H1 (cell line): ENCODE measurements at regions not wholly inside any gene's neighbourhood (a gene's known extent, or its start where the extent isn't known, plus 50 kb on each side); places are given as distances from the start of the nearest gene placed in this dataset.

ENCODE experiments used
- CTCF ChIA-PET: fragments of 300-600 bp; sonication (Branson Sonifier 250); formaldehyde crosslinking; loops from one replicate; lab custom pipeline; 2021; ENCODE audit not compliant: partially characterized antibody; lab: Charles Lee
- POLR2A ChIA-PET: fragments of 300-600 bp; sonication (Branson Sonifier 250); formaldehyde crosslinking; loops from one replicate; lab custom pipeline; 2021; ENCODE audit warnings: inconsistent platforms; ENCODE audit not compliant: partially characterized antibody; lab: Charles Lee
- DNase-seq, 2 experiments: peaks; one replicate each; pipeline versions ENCODE4 v3.0.0 to v3.0.0-alpha.2; 2010 to 2022; ENCODE audit warnings: low spot score in 2 of 2, low read depth in 1 of 2, mixed read lengths in 1 of 2
- FAIRE-seq: peaks from 2 replicates; lab custom pipeline; 2011; peaks lifted over from hg19 to GRCh38; lab: Jason Lieb, UNC
- H2AFZ ChIP-seq: 2 replicates; pipeline ENCODE4 v1.8.1; 2012; ENCODE audit warnings: low read length, inconsistent platforms
- H2AK5ac ChIP-seq: 2 replicates; pipeline ENCODE4 v1.6.1; 2013; ENCODE audit warnings: low read depth, low read length
- H2BK120ac ChIP-seq: replicated peaks from 2 replicates; pipeline ENCODE3; 2013; ENCODE audit warnings: low read depth, low read length, inconsistent platforms
- H2BK12ac ChIP-seq: 2 replicates; pipeline ENCODE4 v1.6.1; 2013; ENCODE audit warnings: low read depth, low read length
- H2BK15ac ChIP-seq: 2 replicates; pipeline ENCODE4 v1.6.1; 2013; ENCODE audit warnings: low read length
- H2BK20ac ChIP-seq: 2 replicates; pipeline ENCODE4 v1.6.1; 2013; ENCODE audit warnings: low read length
- H2BK5ac ChIP-seq: 2 replicates; pipeline ENCODE4 v1.6.1; 2013; ENCODE audit warnings: low read depth, low read length
- H3K14ac ChIP-seq: 2 replicates; pipeline ENCODE4 v1.6.1; 2013; ENCODE audit warnings: inconsistent platforms; ENCODE audit not compliant: insufficient read length
- H3K18ac ChIP-seq: 2 replicates; pipeline ENCODE4 v1.6.1; 2013; ENCODE audit warnings: low read length; ENCODE audit errors: extremely low read depth
- H3K23ac ChIP-seq: 2 replicates; pipeline ENCODE4 v1.6.1; 2013; ENCODE audit warnings: inconsistent platforms; ENCODE audit not compliant: insufficient read length
- H3K23me2 ChIP-seq: 2 replicates; pipeline ENCODE4 v1.6.1; 2013; ENCODE audit warnings: low read depth, low read length
- H3K27ac ChIP-seq: 2 replicates; pipeline ENCODE4 v1.6.1; 2011; ENCODE audit warnings: low read depth, low read length, inconsistent platforms
- H3K27me3 ChIP-seq, 4 experiments: replicated peaks in 1 of 4; 1 replicate in 1 of 4; 2 replicates in 3 of 4; pipeline versions ENCODE4 v1.6.1 to v1.8.1; 2011 to 2013; ENCODE audit warnings: low read length in 3 of 4, mild to moderate bottlenecking in 3 of 4, inconsistent platforms in 2 of 4, mixed read lengths in 2 of 4, moderate library complexity in 1 of 4; ENCODE audit not compliant: control insufficient read depth in 3 of 4, insufficient read depth in 3 of 4; ENCODE audit errors: extremely low read depth in 1 of 4
- H3K36me3 ChIP-seq, 4 experiments: 2 replicates each; pipeline versions ENCODE4 v1.6.1 to v1.8.1; 2011 to 2013; ENCODE audit warnings: mild to moderate bottlenecking in 4 of 4, low read length in 3 of 4, moderate library complexity in 2 of 4, control low read depth in 1 of 4, inconsistent platforms in 1 of 4; ENCODE audit not compliant: insufficient read depth in 4 of 4, control insufficient read depth in 2 of 4
- H3K4ac ChIP-seq: replicated peaks from 2 replicates; pipeline ENCODE3; 2013; ENCODE audit warnings: low read length, low read depth, mixed read lengths, inconsistent platforms; ENCODE audit not compliant: insufficient read length
- H3K4me1 ChIP-seq, 4 experiments: replicated peaks in 1 of 4; 1 replicate in 1 of 4; 2 replicates in 3 of 4; pipeline versions ENCODE4 v1.6.1 to v1.8.1; 2011 to 2013; ENCODE audit warnings: low read length in 3 of 4, inconsistent platforms in 2 of 4, mixed read lengths in 1 of 4; ENCODE audit not compliant: insufficient read depth in 4 of 4, control insufficient read depth in 3 of 4
- H3K4me2 ChIP-seq, 2 experiments: 2 replicates each; pipeline versions ENCODE4 v1.6.1 to v1.8.1; 2011 to 2013; ENCODE audit warnings: low read depth in 2 of 2, low read length in 2 of 2, control low read depth in 1 of 2, inconsistent platforms in 1 of 2, mild to moderate bottlenecking in 1 of 2; ENCODE audit not compliant: insufficient read depth in 1 of 2
- H3K4me3 ChIP-seq, 4 experiments: fragments of 200-600, 300-600 bp in 1 of 4; sonication (generic), shearing (Covaris generic), sonication (Bioruptor Twin) in 1 of 4; 2 replicates each; pipeline versions ENCODE4 v1.5.1 to v1.8.1; 2011 to 2016; ENCODE audit warnings: low read length in 4 of 4, low read depth in 3 of 4, control low read depth in 2 of 4, inconsistent platforms in 2 of 4, mild to moderate bottlenecking in 2 of 4, mixed read lengths in 1 of 4, moderate library complexity in 1 of 4; ENCODE audit not compliant: insufficient read depth in 2 of 4; ENCODE audit errors: extremely low read depth in 1 of 4
- H3K56ac ChIP-seq: replicated peaks from 2 replicates; pipeline ENCODE3; 2013; ENCODE audit warnings: low read depth, mild to moderate bottlenecking, mixed read lengths, low read length, inconsistent platforms; ENCODE audit not compliant: insufficient read length
- H3K79me1 ChIP-seq: 2 replicates; pipeline ENCODE4 v1.6.1; 2013; ENCODE audit warnings: low read depth, low read length, control low read depth
- H3K79me2 ChIP-seq, 2 experiments: 2 replicates each; pipeline versions ENCODE4 v1.6.1 to v1.8.1; 2012 to 2013; ENCODE audit warnings: low read length in 2 of 2, mild to moderate bottlenecking in 2 of 2, inconsistent platforms in 1 of 2; ENCODE audit not compliant: insufficient read depth in 2 of 2, control insufficient read depth in 1 of 2
- H3K9ac ChIP-seq, 4 experiments: replicated peaks in 1 of 4; 1 replicate in 1 of 4; 2 replicates in 3 of 4; pipeline versions ENCODE4 v1.6.1 to v1.8.1; 2011 to 2013; ENCODE audit warnings: low read depth in 3 of 4, low read length in 3 of 4, control low read depth in 2 of 4, mild to moderate bottlenecking in 2 of 4, moderate library complexity in 2 of 4, inconsistent platforms in 1 of 4; ENCODE audit errors: extremely low read depth in 1 of 4
- H3K9me3 ChIP-seq, 2 experiments: 2 replicates each; pipeline versions ENCODE4 v1.6.1 to v1.8.1; 2012 to 2013; ENCODE audit warnings: mild to moderate bottlenecking in 2 of 2, moderate library complexity in 2 of 2, control low read depth in 1 of 2, inconsistent platforms in 1 of 2, low read depth in 1 of 2, low read length in 1 of 2, mixed read lengths in 1 of 2; ENCODE audit not compliant: insufficient read depth in 2 of 2
- H4K20me1 ChIP-seq, 2 experiments: replicated peaks in 1 of 2; 2 replicates each; pipeline versions ENCODE3 to v1.8.1; 2011 to 2013; ENCODE audit warnings: inconsistent platforms in 2 of 2, low read length in 2 of 2, mild to moderate bottlenecking in 1 of 2; ENCODE audit not compliant: insufficient read depth in 2 of 2, control insufficient read depth in 1 of 2
- H4K5ac ChIP-seq: 2 replicates; pipeline ENCODE4 v1.6.1; 2013; ENCODE audit warnings: low read length, low read depth, mixed read lengths, inconsistent platforms; ENCODE audit not compliant: insufficient read length
- H4K8ac ChIP-seq: 2 replicates; pipeline ENCODE4 v1.8.0; 2013; ENCODE audit warnings: mild to moderate bottlenecking, moderate library complexity, low read length, inconsistent platforms; ENCODE audit not compliant: insufficient read depth; ENCODE audit errors: extremely low read depth
- H4K91ac ChIP-seq: replicated peaks from 2 replicates; pipeline ENCODE3; 2013; ENCODE audit warnings: low read length, mixed read lengths, inconsistent platforms; ENCODE audit not compliant: insufficient read length
- ASH2L ChIP-seq: fragments of 200-600, 300-600 bp; sonication (generic); IDR thresholded peaks from one replicate; pipeline ENCODE4 v1.7.1; 2017; ENCODE audit warnings: low read length
- BRCA1 ChIP-seq: IDR thresholded peaks from 2 replicates; pipeline ENCODE4 v1.6.1; 2012; ENCODE audit warnings: low read depth, low read length, improper control_type of control experiment
- CHD1 ChIP-seq: IDR thresholded peaks from 2 replicates; pipeline ENCODE4 v1.6.1; 2012; ENCODE audit warnings: low read depth, low read length, improper control_type of control experiment
- POLR2AphosphoS5 ChIP-seq: IDR thresholded peaks from 2 replicates; pipeline ENCODE4 v1.6.1; 2011; ENCODE audit warnings: low read depth, low read length
- RAD21 ChIP-seq, 2 experiments: IDR thresholded peaks in 1 of 2; conservative IDR thresholded peaks in 1 of 2; 2 replicates each; pipeline ENCODE4 v1.6.1; 2011; ENCODE audit warnings: low read depth in 2 of 2, low read length in 2 of 2, improper control_type of control experiment in 1 of 2, inconsistent platforms in 1 of 2, mild to moderate bottlenecking in 1 of 2, moderate library complexity in 1 of 2
- SAP30 ChIP-seq: fragments of 300-600 bp; sonication (generic); IDR thresholded peaks from 2 replicates; pipeline ENCODE4 v1.7.1; 2012; ENCODE audit warnings: low read length, moderate library complexity, mild to moderate bottlenecking, inconsistent platforms; ENCODE audit not compliant: insufficient read depth, insufficient replicate concordance
- SUZ12 ChIP-seq: fragments of 200-600 bp; sonication (generic); IDR thresholded peaks from 2 replicates; pipeline ENCODE4 v1.6.1; 2012; ENCODE audit warnings: mild to moderate bottlenecking, inconsistent platforms, low read length, moderate library complexity, mixed read lengths
- TAF1 ChIP-seq: IDR thresholded peaks from 2 replicates; pipeline ENCODE4 v1.6.1; 2011; ENCODE audit warnings: mild to moderate bottlenecking, low read depth, low read length
- YY1 ChIP-seq: IDR thresholded peaks from 2 replicates; pipeline ENCODE4 v1.6.1; 2011; ENCODE audit warnings: low read depth, mild to moderate bottlenecking, low read length
- WGBS, 2 experiments: shearing (Covaris generic) in 1 of 2; methylation state at CpG; one replicate each; pipeline versions ENCODE4 v1.1.6 to v1.1.7; 2013 to 2015; ENCODE audit warnings: low lambda C conversion rate in 2 of 2, mixed read lengths in 2 of 2, inconsistent platforms in 1 of 2, low coverage in 1 of 2, missing lambda C conversion rate in 1 of 2; ENCODE audit not compliant: insufficient replicate concordance in 2 of 2, insufficient coverage in 1 of 2, insufficient read length in 1 of 2; ENCODE audit errors: extremely low coverage in 1 of 2, missing lambda C conversion rate in 1 of 2; 5-methylcytosine and 5-hydroxymethylcytosine counted together
- TF ChIP-seq, protein P1 (sequence below): IDR thresholded peaks from 2 replicates; pipeline ENCODE4 v1.6.1; 2012; ENCODE audit warnings: inconsistent platforms

DNA sequence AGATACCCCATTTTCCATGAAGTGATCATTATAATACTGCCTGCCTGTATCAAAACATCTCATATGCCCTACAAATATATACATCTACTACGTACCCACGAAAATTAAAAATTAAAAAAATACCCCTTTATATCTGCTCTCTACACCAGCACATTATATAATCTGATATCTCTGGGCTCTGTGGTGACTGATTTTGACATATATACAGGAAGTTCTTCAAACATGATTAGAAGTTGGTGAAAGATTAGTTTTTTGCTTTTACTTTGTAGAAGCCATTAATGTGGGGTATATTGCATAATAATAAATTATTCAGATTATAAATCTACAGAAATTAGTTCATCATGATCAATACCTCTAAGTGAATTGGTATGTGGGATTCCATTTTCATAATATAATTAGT is 126.7 kb upstream of the MDM1 start:
- Histone ChIP-seq H3K27me3 (no peaks in the 10 kb centered on the region), H2BK120ac (no peak overlapping the region), H4K91ac (no peak overlapping the region), H2BK12ac (no peak overlapping the region), H2AFZ (no peak overlapping the region), H3K9ac (no peak overlapping the region), H2BK5ac (no peak overlapping the region), H3K79me1 (no peaks in the 10 kb centered on the region), H3K9me3 (no peaks in the 10 kb centered on the region), H3K4me3 (no peak overlapping the region), H3K14ac (no peak overlapping the region), H3K56ac (no peak overlapping the region), H4K20me1 (no peaks in the 10 kb centered on the region), H3K18ac (no peak overlapping the region), H4K8ac (no peak overlapping the region), H3K4me2 (no peak overlapping the region), H3K27ac (no peak overlapping the region), H2BK15ac (no peak overlapping the region), H3K23ac (no peak overlapping the region), H3K23me2 (no peaks in the 10 kb centered on the region), H3K36me3 (no peaks in the 10 kb centered on the region), H2AK5ac (no peak overlapping the region), H3K79me2 (no peaks in the 10 kb centered on the region), H2BK20ac (no peak overlapping the region), H3K4me1 (no peaks in the 10 kb centered on the region; a peak in 1 of 7 replicates), H4K5ac (no peak overlapping the region), H3K4ac (no peak overlapping the region)
- CTCF ChIA-PET = no interaction called here
- 92 to 100% methylated on average over 2 of the region's 2 CpGs for WGBS, 2 experiments
- no peak for FAIRE-seq
- DNase-seq = no peak
- POLR2A ChIA-PET = no interaction called here
- TF ChIP-seq BRCA1 = no peak
- TF ChIP-seq RAD21 (IDR thresholded peaks at IDR 0.05 in 1 of 2, conservative IDR thresholded peaks at IDR 0.05 in 1 of 2; ENCODE audit: low read depth in 2 of 2, low read length in 2 of 2) = no peak
- no peak for TF ChIP-seq CHD1
- no peak for TF ChIP-seq SAP30
- TF ChIP-seq TAF1 = no peak
- no peak for TF ChIP-seq YY1
- TF ChIP-seq POLR2AphosphoS5 = no peak
- no peak for TF ChIP-seq SUZ12
- TF ChIP-seq, protein P1, sequence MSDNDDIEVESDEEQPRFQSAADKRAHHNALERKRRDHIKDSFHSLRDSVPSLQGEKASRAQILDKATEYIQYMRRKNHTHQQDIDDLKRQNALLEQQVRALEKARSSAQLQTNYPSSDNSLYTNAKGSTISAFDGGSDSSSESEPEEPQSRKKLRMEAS = no peak
- no peak for TF ChIP-seq ASH2L
